ENCODE measurements at regions not wholly inside any gene's neighbourhood (a gene's known extent, or its start where the extent isn't known, plus 50 kb on each side); places are given as distances from the start of the nearest gene placed in this dataset.

DNA sequence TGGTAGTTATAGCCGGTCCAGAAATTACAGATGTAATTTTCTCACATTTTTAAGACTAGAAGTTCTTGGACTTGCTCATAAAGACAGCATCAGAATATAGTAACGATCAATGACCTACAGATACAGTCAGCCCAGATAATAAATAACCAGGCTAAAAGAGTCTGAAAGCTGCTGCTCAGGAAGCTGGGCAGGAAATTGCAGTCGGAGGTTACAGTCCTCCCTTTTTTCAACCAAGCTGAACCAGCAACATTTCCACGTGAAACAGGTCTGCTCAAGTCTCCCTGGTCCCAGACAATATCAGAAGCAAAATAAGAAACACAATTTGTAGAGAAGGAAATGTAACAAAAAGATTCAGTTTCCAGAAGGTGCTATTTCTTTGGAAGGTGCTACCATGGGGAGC, 457.4 kb downstream of the SIPA1L2 start:
- Histone ChIP-seq H3K9me1 (ENCODE audit: insufficient read depth, low read length) (no peaks in the 10 kb centered on the region), H4K5ac (ENCODE audit: low read depth, low read length) (no peak overlapping the region), H2AK9ac (replicated peaks; ENCODE audit: low read depth, low read length, poor library complexity) (no peak overlapping the region), H3K4me1 (ENCODE audit: control insufficient read depth, insufficient read depth, low read length) (no peaks in the 10 kb centered on the region), H3K4me3 (ENCODE audit: insufficient read depth, low read depth, low read length) (no peak overlapping the region), H3K27me3 (ENCODE audit: control insufficient read depth, insufficient read depth, low read length) (peaks cover 2% of the 10 kb centered on the region; the same call in 1 of the 2 replicates), H3K14ac (replicated peaks; ENCODE audit: low read depth, low read length) (no peak overlapping the region), H3K9me3 (ENCODE audit: control insufficient read depth, insufficient read depth, low read length) (no peaks in the 10 kb centered on the region), H3K56ac (ENCODE audit: extremely low read depth, insufficient read depth, low read length) (no peak overlapping the region), H3K36me3 (ENCODE audit: control insufficient read depth, insufficient read depth, low read length) (no peaks in the 10 kb centered on the region), H2AK5ac (ENCODE audit: low read depth, low read length) (no peak overlapping the region), H2AFZ (replicated peaks; ENCODE audit: low read length, poor library complexity) (no peak overlapping the region), H3K9ac (ENCODE audit: low read depth, low read length) (no peak overlapping the region), H4K8ac (ENCODE audit: low read depth in 2 of 2, low read length in 2 of 2) (no peak overlapping the region), H4K91ac (ENCODE audit: insufficient read depth, low read depth, low read length) (no peak overlapping the region), H2BK5ac (ENCODE audit: low read depth, low read length, poor library complexity, severe bottlenecking) (no peak overlapping the region), H3K18ac (ENCODE audit: low read depth, low read length) (no peak overlapping the region), H3K4ac (ENCODE audit: low read depth, low read length) (no peak overlapping the region), H3K27ac (ENCODE audit: insufficient read depth, low read length) (no peak overlapping the region), H2BK20ac (ENCODE audit: low read depth, low read length) (no peak overlapping the region), H4K20me1 (ENCODE audit: insufficient read depth, low read length) (no peaks in the 10 kb centered on the region), H3K79me1 (ENCODE audit: low read depth in 1 of 2, low read length in 2 of 2) (no peaks in the 10 kb centered on the region), H2BK120ac (ENCODE audit: low read depth, low read length) (no peak overlapping the region), H3K23ac (ENCODE audit: low read depth, low read length) (no peak overlapping the region), H3K4me2 (ENCODE audit: low read depth, low read length) (no peak overlapping the region), H2BK15ac (ENCODE audit: low read depth, low read length) (no peak overlapping the region)
- TF ChIP-seq RCOR1 (IDR thresholded peaks at IDR 0.05; ENCODE audit: insufficient replicate concordance, low read length) (no peak), CEBPB (IDR thresholded peaks at IDR 0.05; ENCODE audit: low read depth, low read length) (no peak), SMC3 (IDR thresholded peaks at IDR 0.05; ENCODE audit: low read depth, low read length) (no peak), MAFK (IDR thresholded peaks at IDR 0.05; ENCODE audit: low read depth, low read length) (no peak), MXI1 (IDR thresholded peaks at IDR 0.05; ENCODE audit: borderline replicate concordance, low read depth, low read length) (no peak), CHD1 (IDR thresholded peaks at IDR 0.05; ENCODE audit: low read depth, low read length) (no peak), BHLHE40 (IDR thresholded peaks at IDR 0.05; ENCODE audit: low read depth, low read length) (no peak)
- TF ChIP-seq, protein P1, sequence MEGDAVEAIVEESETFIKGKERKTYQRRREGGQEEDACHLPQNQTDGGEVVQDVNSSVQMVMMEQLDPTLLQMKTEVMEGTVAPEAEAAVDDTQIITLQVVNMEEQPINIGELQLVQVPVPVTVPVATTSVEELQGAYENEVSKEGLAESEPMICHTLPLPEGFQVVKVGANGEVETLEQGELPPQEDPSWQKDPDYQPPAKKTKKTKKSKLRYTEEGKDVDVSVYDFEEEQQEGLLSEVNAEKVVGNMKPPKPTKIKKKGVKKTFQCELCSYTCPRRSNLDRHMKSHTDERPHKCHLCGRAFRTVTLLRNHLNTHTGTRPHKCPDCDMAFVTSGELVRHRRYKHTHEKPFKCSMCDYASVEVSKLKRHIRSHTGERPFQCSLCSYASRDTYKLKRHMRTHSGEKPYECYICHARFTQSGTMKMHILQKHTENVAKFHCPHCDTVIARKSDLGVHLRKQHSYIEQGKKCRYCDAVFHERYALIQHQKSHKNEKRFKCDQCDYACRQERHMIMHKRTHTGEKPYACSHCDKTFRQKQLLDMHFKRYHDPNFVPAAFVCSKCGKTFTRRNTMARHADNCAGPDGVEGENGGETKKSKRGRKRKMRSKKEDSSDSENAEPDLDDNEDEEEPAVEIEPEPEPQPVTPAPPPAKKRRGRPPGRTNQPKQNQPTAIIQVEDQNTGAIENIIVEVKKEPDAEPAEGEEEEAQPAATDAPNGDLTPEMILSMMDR (conservative IDR thresholded peaks at IDR 0.05; ENCODE audit: low read depth, low read length), result no peak
- TF ChIP-seq, protein P2, sequence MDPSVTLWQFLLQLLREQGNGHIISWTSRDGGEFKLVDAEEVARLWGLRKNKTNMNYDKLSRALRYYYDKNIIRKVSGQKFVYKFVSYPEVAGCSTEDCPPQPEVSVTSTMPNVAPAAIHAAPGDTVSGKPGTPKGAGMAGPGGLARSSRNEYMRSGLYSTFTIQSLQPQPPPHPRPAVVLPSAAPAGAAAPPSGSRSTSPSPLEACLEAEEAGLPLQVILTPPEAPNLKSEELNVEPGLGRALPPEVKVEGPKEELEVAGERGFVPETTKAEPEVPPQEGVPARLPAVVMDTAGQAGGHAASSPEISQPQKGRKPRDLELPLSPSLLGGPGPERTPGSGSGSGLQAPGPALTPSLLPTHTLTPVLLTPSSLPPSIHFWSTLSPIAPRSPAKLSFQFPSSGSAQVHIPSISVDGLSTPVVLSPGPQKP (IDR thresholded peaks at IDR 0.05; ENCODE audit: borderline replicate concordance, low read depth, low read length), result no peak
- POLR2A ChIA-PET (ENCODE audit: unreplicated experiment), result no interaction called here
- intact Hi-C loops (cut with micrococcal nuclease) (no loop called here), in situ Hi-C loops (cut with MboI; ENCODE audit: low sequenced_read_pairs) (loop anchor here (25.0 kb wide), 1 partner anchor 465 kb away; the partner anchor contains the start of gene SIPA1L2), dilution Hi-C loops (cut with HindIII; ENCODE audit: low sequenced_read_pairs, unreplicated experiment) (no loop called here)
- no TSS peak for BruUV-seq (replicated peaks)
- CTCF ChIA-PET, result interaction anchor here (0.9 kb wide), 1 partner anchor 8 kb away, joined by 3 read pairs; no protein-coding TSS in a partner anchor
- ATAC-seq (ENCODE audit: low read depth) (no peak), DNase-seq (no peak)
- WGBS, 2 experiments (ENCODE audit: extremely low coverage in 2 of 2, insufficient read length in 1 of 2), result no CpG with 5 or more reads among the region's 4 CpGs

Measured in IMR-90 (cell line).